COR-L47 (cell line): ENCODE measurements at regions not wholly inside any gene's neighbourhood (a gene's known extent, or its start where the extent isn't known, plus 50 kb on each side); places are given as distances from the start of the nearest gene placed in this dataset.
"Not testable (repeated sequence)": the region's sequence is repeated elsewhere in the genome, so short reads cannot be mapped to it uniquely, and the experiment has no call there.

Source experiments
- DNase-seq: peaks from one replicate; lab custom pipeline; 2025; lab: John Stamatoyannopoulos, UW

- DNase-seq, result no peak
These were observed 59.7 kb downstream of the TEX35 start for GRCh38 chr1:178572604-178573003.

DNA sequence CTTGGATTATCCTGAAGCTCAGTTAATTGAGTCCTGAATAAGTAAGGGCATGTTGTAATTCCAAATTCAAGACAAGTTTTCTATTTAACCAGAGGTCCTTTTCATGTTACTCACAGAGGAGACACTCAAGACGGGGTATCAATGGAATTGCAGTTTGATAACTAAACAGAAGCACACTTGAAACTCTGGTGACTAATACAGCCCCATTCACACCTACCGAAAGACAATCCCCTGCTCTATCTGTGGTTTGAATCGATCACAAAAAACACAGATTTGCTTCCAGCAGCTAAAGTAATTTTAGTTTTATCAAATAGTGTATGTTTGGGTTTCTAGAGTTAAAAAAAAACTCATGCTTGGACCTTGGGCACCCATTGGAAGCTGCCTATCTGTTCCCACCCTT, 60.4 kb downstream of the TEX35 start:
- DNase-seq, result no peak

- no peak for DNase-seq
These were observed 61.4 kb downstream of the TEX35 start for GRCh38 chr1:178574345-178574744.

DNA sequence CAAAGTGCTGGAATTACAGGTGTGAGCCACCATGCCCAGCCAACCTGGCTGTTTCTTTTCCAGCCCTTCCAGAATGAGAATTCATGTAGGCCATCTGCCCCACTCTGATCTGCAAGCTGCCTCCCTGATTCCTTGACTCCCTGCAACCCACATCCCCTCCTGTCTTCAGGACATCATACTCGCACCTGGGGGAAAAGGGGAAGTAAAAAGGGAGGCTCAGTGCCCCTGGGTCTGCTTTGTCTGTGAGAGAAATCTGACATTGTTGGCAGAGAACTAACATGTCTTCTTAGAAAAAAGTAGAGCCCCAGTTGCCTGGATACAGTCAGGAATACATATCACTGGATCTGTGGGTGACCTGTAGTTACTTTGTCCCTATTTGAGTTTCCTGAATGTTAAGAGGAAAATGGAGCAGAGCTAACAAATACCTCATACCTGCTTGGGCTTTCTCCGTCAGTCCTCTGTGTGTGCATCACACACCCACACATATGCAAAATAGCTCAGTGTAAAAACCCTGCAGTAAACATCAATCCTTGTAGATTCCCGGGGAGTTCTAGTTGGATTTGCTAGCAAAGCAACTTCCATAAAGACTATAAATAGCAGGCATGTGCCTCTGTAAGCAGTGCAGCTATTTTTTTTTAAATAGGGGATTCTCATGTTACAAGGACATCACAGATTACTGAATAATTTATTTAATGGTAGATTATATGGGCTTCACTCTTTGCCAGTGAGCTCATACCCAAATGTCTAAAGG, 62.9 kb downstream of the TEX35 start:
- DNase-seq, result no peak

- DNase-seq, result no peak
These were observed 63.9 kb downstream of the TEX35 start for GRCh38 chr1:178576841-178577240.

DNA sequence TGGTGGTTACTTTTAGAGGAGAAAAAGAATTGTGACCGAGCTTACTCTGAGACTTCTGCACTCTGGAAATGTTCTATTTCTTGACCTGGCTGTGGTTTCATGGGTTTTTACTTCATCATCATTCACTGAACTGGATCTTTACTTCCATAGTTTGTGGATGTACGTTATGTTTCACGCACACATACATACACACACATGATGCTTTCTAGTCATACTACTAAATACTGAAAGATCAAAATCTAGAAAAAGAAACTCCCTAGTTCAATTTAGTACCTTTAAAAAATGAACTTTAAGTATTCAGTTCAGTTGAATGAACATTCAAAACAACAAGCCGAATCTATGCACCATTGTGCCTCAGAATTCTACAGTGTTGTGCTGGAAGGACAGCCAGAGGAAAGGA, 65.0 kb downstream of the TEX35 start:
- no peak for DNase-seq

- no peak for DNase-seq
These were observed 65.6 kb downstream of the TEX35 start for GRCh38 chr1:178578541-178578940.

- DNase-seq, result no peak
These were observed 66.2 kb downstream of the TEX35 start for GRCh38 chr1:178579095-178579494.

DNA sequence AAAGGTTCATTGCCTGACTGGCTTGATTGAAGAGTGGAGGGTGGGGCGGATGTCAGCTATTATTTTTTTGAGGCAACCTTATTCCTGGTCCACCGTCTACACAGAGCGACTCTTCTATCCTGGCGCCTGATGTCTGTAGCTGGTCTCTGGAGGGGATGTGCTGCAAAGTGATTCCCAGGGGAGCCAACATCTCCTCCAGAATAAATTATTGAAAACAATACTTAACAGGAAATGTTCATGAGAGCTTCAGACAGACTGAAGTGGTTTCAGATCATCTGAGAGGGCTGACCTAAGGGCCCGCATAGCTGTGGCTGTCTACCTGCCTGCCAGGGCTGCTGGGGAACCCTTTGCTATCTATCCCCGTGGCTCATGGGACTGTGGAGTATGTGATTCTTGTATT, 66.7 kb downstream of the TEX35 start:
- no peak for DNase-seq

GRCh38 chr1:178580096-178580495, 67.2 kb downstream of the TEX35 start:
- no peak for DNase-seq

- DNase-seq, result no peak
These were observed 68.0 kb downstream of the TEX35 start for GRCh38 chr1:178580876-178581275.

- DNase-seq, result peak; percentile 62
These were observed 68.7 kb downstream of the TEX35 start for GRCh38 chr1:178581351-178582303.

DNA sequence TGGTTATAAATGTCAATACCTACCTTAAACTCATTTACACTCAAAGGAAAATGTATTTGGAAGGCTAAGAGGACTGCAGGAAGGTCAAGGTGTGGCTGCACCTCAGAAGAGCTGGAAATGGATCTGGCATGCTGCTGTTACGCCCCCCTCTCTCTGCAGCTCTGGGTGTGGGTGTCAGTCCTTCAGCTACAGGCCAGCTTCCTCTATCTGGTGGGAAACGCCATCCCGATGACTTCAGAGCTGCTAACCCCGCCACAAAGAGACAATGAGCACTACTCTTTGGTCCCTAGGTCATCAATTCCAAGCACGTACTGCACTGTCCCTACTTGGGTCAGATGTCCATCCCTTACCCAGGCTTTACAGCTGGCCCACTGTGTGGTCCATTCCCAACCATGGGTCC, 74.2 kb downstream of the TEX35 start:
- no peak for DNase-seq

GRCh38 chr1:178587975-178588374, 75.1 kb downstream of the TEX35 start:
- no peak for DNase-seq

DNA sequence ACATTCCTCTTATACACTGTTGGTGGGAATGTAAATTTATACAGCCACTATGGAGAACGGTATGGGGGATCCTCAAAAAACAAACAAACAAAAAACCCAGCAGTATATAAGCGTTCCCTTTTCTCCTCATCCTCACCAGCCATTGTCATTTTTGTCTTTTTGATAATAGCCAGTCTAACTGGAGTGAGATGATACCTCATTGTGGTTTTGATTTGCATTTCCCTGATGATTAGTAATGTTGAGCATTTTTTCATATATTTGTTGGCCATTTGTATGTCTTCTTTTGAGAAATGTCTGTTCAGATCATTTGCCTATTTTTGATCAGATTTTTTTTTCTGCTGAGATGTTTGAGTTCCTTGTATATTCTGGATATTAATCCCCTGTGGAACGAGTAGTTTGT, 76.1 kb downstream of the TEX35 start:
- not testable (repeated sequence) for DNase-seq

GRCh38 chr1:178591811-178592210, 78.9 kb downstream of the TEX35 start:
- not testable (repeated sequence) for DNase-seq

DNA sequence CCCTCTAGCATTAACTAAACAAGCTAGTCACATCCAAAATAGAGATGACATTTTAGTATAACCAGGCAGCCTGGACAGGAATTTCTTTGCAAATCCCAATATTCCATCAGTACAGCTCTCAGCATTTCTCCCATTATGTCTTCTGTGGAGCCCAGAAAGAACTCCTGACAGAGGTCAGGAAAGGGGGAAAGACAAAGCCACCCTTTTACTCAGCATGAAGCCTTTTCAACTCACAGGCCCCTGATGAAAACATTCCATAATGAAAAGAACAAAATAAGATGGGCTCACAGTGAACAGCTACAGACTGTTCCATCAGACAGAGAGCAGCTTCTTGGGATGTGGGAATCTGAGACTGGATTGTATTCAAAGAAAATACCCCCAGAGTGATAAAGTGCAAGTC, 80.6 kb downstream of the TEX35 start:
- DNase-seq, result no peak

DNA sequence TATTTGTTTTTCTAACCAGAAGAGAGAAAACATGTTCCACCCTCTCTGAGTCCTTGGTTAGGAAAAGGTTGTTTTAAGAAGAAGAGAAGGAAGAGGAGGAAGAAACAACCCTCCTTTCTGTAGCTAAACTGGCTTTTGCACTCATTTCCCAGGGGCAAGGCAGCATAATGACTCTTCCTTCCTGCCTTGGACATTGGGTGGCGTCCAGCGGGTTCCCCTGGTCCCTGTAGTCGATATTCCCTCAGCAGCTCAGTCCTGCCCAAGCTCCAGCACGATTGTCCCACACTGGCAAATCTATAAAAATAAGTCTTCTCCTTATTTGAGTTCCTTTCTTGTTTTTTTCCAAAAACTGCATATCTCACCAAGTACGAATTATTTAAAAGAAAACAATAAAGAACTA, 81.2 kb downstream of the TEX35 start:
- no peak for DNase-seq

DNA sequence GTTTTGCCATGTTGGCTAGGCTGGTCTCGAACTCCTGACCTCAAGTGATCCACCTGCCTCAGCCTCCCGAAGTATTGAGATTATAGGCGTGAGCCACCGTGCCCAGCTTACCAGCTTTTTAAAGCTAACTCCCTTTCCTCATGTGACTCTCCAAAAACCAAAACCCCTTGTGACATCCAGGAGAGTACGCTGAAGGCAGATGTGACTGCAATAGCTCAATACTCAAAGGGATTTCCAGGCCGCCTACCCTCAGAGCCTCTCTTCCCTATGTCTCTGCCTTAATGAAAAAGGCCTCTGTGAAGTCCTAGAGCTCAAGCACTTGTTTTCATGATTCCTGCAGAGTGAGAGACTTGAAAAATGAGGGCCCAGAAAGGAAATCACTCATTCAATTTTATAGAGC, 82.6 kb downstream of the TEX35 start:
- DNase-seq, result no peak

- DNase-seq, result no peak
These were observed 86.2 kb downstream of the TEX35 start for GRCh38 chr1:178599087-178599486.

DNA sequence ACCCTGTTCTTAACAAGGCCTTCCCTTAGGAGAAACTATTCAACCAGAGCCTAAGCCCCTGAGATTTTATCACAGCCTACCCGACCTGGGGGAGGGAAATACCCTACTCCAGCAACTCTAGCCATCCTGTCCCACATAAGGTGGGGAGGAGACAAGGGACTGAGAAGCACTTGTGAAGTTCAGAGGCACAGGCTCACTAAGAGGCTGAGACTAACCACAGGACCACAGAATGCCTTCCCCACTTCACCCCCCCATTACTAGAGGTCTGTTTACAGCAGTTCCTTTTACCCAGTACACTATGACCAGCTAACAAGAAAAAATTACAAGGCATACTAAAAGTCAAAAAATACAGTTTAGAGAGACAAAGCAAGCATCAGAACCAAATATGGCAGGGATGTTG, 86.8 kb downstream of the TEX35 start:
- DNase-seq, result no peak

DNA sequence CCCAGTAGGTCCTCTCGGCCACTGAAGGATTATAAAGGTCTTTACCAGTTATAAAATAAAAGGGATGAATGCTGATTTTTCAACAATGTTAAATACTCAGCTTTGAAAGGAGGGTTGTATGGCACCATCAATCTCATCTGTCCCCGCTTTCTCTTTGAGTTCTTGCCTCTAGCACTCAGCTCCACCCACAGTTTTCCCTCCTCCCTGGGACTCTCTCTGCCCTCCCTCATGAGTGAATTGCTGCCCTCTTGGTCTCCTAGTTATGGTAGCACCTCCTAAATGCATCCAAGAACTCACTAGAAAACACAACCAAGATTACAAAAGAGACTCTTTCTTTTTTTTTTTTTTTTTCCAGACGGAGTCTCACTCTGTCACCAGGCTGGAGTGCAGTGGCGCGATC, 91.0 kb downstream of the TEX35 start:
- no peak for DNase-seq

DNA sequence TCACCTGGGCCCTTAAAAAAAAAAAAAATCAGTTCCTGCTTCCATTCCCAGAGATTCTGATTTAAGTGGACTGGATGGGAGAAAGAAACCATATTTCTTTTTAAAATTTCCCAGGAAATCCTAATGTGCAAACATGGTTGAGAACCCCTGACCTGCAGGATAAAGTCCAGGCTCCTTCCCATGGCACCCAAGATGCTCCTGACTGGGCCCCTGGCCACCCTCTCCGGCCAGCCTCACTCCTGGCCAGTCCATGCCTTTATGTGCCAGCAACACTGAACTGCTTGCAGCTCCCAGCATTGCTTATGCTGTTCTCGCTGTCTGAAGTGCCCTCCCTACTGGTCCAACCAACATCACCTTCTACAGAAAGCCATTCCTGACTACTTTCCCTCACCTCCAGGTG, 93.9 kb downstream of the TEX35 start:
- DNase-seq, result no peak
